Loucy (cell line): ENCODE measurements at regions not wholly inside any gene's neighbourhood (a gene's known extent, or its start where the extent isn't known, plus 50 kb on each side); places are given as distances from the start of the nearest gene placed in this dataset.

Experiments used
- H2AFZ ChIP-seq: fragments of 200-600 bp; sonication (generic); 2 replicates; pipeline ENCODE4 v1.6.0; 2016; ENCODE audit warnings: antibody characterized with exemption, mild to moderate bottlenecking, low read length, moderate library complexity
- H3F3A ChIP-seq: fragments of 200-600 bp; 2 replicates; pipeline ENCODE4 v1.6.0; 2016; ENCODE audit warnings: antibody characterized with exemption, low read depth, mild to moderate bottlenecking
- H3K27me3 ChIP-seq: fragments of 200-600 bp; sonication (generic); 2 replicates; pipeline ENCODE4 v1.6.1; 2014; ENCODE audit warnings: low read length, mild to moderate bottlenecking; ENCODE audit not compliant: insufficient read depth, poor library complexity, severe bottlenecking
- H3K36me3 ChIP-seq: fragments of 200-600 bp; sonication (generic); 2 replicates; pipeline ENCODE4 v1.6.1; 2016; ENCODE audit warnings: low read length; ENCODE audit not compliant: insufficient read depth
- H3K4me1 ChIP-seq: fragments of 200-600 bp; sonication (generic); 2 replicates; pipeline ENCODE4 v1.5.1; 2014; ENCODE audit warnings: low read length, mild to moderate bottlenecking; ENCODE audit not compliant: insufficient read depth, poor library complexity, severe bottlenecking
- H3K4me2 ChIP-seq: fragments of 200-600 bp; sonication (generic); 2 replicates; pipeline ENCODE4 v1.6.0; 2014; ENCODE audit warnings: antibody characterized with exemption, low read length, low read depth, mild to moderate bottlenecking; ENCODE audit not compliant: poor library complexity, severe bottlenecking
- H3K4me3 ChIP-seq: fragments of 200-600 bp; sonication (generic); 2 replicates; pipeline ENCODE4 v1.5.1; 2014; ENCODE audit warnings: low read length, mild to moderate bottlenecking, mixed read lengths; ENCODE audit not compliant: poor library complexity, severe bottlenecking
- H3K79me2 ChIP-seq: fragments of 200-600 bp; sonication (generic); 2 replicates; pipeline ENCODE4 v1.6.1; 2014; ENCODE audit warnings: low read length; ENCODE audit not compliant: insufficient read depth
- H3K9ac ChIP-seq: fragments of 200-600 bp; sonication (generic); 2 replicates; pipeline ENCODE4 v1.6.0; 2014; ENCODE audit warnings: mild to moderate bottlenecking, low read depth, low read length, moderate library complexity; ENCODE audit not compliant: poor library complexity, severe bottlenecking
- H3K9me2 ChIP-seq: fragments of 200-600 bp; sonication (generic); replicated peaks from 2 replicates; pipeline ENCODE4 v1.6.1; 2016; ENCODE audit warnings: low read depth, low read length, mixed read lengths
- H3K9me3 ChIP-seq: fragments of 200-600 bp; sonication (generic); 2 replicates; pipeline ENCODE4 v1.6.1; 2014; ENCODE audit warnings: mild to moderate bottlenecking, antibody characterized with exemption, low read length, low read depth; ENCODE audit not compliant: insufficient read depth
- H4K20me1 ChIP-seq: fragments of 200-600 bp; sonication (generic); 2 replicates; pipeline ENCODE4 v1.6.0; 2014; ENCODE audit warnings: antibody characterized with exemption, low read length, mild to moderate bottlenecking; ENCODE audit not compliant: insufficient read depth, poor library complexity, severe bottlenecking
- EZH2phosphoT487 ChIP-seq: fragments of 200-600 bp; IDR thresholded peaks from 2 replicates; pipeline ENCODE4 v1.6.1; 2018; ENCODE audit warnings: antibody characterized with exemption, mild to moderate bottlenecking, moderate library complexity, borderline replicate concordance
- TF ChIP-seq, protein P1 (sequence below): fragments of 200-600 bp; sonication (generic); conservative IDR thresholded peaks from 2 replicates; pipeline ENCODE4 v1.5.1; 2014; ENCODE audit warnings: mild to moderate bottlenecking, antibody characterized with exemption, low read length

DNA sequence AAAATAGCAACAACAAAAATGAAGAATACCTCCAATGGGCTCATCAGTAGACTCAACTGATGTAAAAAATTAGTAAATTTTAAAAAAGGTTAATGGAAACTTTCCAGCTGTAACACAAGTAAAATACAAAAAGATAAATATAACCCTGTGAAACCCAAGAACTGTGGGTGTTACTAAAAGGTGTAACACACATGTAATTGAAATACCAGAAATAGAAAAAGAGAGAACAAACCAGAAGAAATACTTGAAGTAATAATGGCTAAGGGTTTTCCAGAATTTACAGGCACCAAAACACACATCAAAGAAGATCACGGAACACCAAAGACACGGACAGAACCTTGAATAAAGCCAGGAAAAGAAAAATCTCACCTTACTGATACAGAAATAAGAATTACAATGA is 590.6 kb upstream of the RAB6C start:
- Histone ChIP-seq H3K9me2 (no peaks in the 10 kb centered on the region), H3K4me3 (no peak overlapping the region), H3K9me3 (no peaks in the 10 kb centered on the region), H2AFZ (no peak overlapping the region), H3F3A (no peaks in the 10 kb centered on the region), H3K36me3 (no peaks in the 10 kb centered on the region), H4K20me1 (no peaks in the 10 kb centered on the region), H3K79me2 (no peaks in the 10 kb centered on the region), H3K4me2 (no peak overlapping the region), H3K4me1 (no peaks in the 10 kb centered on the region), H3K9ac (no peak overlapping the region), H3K27me3 (no peaks in the 10 kb centered on the region)
- TF ChIP-seq, protein P1, sequence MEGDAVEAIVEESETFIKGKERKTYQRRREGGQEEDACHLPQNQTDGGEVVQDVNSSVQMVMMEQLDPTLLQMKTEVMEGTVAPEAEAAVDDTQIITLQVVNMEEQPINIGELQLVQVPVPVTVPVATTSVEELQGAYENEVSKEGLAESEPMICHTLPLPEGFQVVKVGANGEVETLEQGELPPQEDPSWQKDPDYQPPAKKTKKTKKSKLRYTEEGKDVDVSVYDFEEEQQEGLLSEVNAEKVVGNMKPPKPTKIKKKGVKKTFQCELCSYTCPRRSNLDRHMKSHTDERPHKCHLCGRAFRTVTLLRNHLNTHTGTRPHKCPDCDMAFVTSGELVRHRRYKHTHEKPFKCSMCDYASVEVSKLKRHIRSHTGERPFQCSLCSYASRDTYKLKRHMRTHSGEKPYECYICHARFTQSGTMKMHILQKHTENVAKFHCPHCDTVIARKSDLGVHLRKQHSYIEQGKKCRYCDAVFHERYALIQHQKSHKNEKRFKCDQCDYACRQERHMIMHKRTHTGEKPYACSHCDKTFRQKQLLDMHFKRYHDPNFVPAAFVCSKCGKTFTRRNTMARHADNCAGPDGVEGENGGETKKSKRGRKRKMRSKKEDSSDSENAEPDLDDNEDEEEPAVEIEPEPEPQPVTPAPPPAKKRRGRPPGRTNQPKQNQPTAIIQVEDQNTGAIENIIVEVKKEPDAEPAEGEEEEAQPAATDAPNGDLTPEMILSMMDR = no peak
- no peak for TF ChIP-seq EZH2phosphoT487

DNA sequence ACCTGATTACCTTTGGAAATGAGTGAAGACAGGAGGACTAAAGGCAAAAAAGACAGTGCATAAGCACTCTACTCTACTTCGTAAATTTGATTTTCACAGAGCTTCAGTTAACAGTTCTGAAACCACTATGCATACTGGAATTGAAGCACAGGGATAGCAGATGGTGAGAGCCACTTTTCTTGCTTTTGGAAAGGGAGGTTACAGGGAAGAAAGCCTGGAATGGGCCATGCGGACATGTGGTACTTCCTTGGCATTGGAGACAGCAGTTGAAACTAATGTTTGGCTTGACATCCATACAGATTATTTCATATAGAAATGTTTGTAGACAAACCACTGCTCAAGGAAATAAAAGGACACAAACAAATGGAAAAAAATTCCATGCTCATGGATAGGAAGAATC is 585.6 kb upstream of the RAB6C start:
- TF ChIP-seq EZH2phosphoT487 = no peak
- TF ChIP-seq, protein P1 = no peak

DNA sequence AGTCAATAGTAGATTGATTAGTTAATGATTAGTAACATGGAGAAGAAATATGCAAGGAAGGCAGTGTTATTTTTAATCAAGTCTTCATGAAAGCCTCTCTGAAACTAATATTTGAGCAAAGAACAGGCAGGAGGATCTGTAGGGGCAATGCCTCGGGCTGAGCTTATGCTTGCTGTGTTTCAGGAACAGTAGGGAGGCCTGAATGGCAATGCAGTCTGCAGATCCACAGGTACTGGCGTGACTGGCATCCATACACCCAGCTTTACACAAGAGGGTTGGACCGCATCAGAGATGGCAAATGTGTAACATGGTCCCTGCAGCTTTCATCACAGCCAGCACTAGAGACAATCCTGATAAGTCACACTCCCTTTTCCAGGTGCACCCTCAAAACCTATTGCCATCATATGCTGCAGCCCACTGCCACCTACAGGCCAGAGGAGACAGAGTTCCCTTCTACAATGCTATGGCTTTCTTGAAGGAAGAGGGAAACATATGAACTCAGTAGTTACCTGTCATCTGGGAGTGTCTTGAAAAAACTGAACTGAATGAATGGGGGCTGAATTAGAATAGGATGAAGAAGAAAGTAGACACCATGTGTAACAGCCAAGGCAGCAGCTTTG is 582.4 kb upstream of the RAB6C start:
- Histone ChIP-seq H3K9me3 (no peaks in the 10 kb centered on the region), H3K27me3 (no peaks in the 10 kb centered on the region), H4K20me1 (no peaks in the 10 kb centered on the region), H3K9ac (no peak overlapping the region), H3K9me2 (no peaks in the 10 kb centered on the region), H3K79me2 (no peaks in the 10 kb centered on the region), H2AFZ (no peak overlapping the region), H3K36me3 (no peaks in the 10 kb centered on the region), H3K4me1 (no peaks in the 10 kb centered on the region), H3K4me3 (no peak overlapping the region), H3K4me2 (no peak overlapping the region), H3F3A (no peaks in the 10 kb centered on the region)
- TF ChIP-seq EZH2phosphoT487 = no peak
- TF ChIP-seq, protein P1 = peak; percentile 98

More for the DNA sequence above, 585.6 kb upstream of the RAB6C start:
- Histone ChIP-seq H3K36me3 (no peaks in the 10 kb centered on the region), H4K20me1 (no peaks in the 10 kb centered on the region), H3K4me2 (no peak overlapping the region), H3K4me1 (no peaks in the 10 kb centered on the region), H3K4me3 (no peak overlapping the region), H3K27me3 (no peaks in the 10 kb centered on the region), H2AFZ (no peak overlapping the region), H3K9me3 (no peaks in the 10 kb centered on the region), H3K79me2 (no peaks in the 10 kb centered on the region), H3F3A (no peaks in the 10 kb centered on the region), H3K9me2 (no peaks in the 10 kb centered on the region), H3K9ac (no peak overlapping the region)
